ENCODE measurements at regions not wholly inside any gene's neighbourhood (a gene's known extent, or its start where the extent isn't known, plus 50 kb on each side); places are given as distances from the start of the nearest gene placed in this dataset.

DNA sequence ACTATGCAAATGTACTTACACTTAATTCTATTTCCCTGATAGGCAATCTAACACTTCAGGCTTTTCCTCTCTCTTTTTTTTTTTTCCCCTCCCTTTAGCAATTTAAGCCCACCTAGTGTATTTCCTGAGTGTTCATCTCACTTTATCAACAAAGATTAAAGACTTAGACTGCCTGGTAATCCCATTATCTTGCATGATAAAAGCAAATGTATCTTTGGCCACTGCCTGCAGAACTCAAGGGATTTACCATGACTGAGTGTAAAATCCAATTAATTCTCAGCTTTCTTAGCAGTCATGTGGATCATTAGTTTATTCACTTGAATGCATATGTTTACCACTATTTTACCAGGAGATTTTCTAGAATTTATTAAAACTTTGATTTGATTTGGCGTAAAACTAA lies 1102.2 kb upstream of the GYPC start:
- TF ChIP-seq, protein P1, sequence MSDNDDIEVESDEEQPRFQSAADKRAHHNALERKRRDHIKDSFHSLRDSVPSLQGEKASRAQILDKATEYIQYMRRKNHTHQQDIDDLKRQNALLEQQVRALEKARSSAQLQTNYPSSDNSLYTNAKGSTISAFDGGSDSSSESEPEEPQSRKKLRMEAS (IDR thresholded peaks at IDR 0.05) = no peak
- TF ChIP-seq, protein P2, sequence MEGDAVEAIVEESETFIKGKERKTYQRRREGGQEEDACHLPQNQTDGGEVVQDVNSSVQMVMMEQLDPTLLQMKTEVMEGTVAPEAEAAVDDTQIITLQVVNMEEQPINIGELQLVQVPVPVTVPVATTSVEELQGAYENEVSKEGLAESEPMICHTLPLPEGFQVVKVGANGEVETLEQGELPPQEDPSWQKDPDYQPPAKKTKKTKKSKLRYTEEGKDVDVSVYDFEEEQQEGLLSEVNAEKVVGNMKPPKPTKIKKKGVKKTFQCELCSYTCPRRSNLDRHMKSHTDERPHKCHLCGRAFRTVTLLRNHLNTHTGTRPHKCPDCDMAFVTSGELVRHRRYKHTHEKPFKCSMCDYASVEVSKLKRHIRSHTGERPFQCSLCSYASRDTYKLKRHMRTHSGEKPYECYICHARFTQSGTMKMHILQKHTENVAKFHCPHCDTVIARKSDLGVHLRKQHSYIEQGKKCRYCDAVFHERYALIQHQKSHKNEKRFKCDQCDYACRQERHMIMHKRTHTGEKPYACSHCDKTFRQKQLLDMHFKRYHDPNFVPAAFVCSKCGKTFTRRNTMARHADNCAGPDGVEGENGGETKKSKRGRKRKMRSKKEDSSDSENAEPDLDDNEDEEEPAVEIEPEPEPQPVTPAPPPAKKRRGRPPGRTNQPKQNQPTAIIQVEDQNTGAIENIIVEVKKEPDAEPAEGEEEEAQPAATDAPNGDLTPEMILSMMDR (IDR thresholded peaks at IDR 0.05; ENCODE audit: low read depth, low read length, missing input control) = no peak
- no peak for TF ChIP-seq TAF1 (conservative IDR thresholded peaks at IDR 0.05)
- TF ChIP-seq, protein P3, sequence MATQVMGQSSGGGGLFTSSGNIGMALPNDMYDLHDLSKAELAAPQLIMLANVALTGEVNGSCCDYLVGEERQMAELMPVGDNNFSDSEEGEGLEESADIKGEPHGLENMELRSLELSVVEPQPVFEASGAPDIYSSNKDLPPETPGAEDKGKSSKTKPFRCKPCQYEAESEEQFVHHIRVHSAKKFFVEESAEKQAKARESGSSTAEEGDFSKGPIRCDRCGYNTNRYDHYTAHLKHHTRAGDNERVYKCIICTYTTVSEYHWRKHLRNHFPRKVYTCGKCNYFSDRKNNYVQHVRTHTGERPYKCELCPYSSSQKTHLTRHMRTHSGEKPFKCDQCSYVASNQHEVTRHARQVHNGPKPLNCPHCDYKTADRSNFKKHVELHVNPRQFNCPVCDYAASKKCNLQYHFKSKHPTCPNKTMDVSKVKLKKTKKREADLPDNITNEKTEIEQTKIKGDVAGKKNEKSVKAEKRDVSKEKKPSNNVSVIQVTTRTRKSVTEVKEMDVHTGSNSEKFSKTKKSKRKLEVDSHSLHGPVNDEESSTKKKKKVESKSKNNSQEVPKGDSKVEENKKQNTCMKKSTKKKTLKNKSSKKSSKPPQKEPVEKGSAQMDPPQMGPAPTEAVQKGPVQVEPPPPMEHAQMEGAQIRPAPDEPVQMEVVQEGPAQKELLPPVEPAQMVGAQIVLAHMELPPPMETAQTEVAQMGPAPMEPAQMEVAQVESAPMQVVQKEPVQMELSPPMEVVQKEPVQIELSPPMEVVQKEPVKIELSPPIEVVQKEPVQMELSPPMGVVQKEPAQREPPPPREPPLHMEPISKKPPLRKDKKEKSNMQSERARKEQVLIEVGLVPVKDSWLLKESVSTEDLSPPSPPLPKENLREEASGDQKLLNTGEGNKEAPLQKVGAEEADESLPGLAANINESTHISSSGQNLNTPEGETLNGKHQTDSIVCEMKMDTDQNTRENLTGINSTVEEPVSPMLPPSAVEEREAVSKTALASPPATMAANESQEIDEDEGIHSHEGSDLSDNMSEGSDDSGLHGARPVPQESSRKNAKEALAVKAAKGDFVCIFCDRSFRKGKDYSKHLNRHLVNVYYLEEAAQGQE (IDR thresholded peaks at IDR 0.05) = no peak
- no peak for TF ChIP-seq RAD21 (IDR thresholded peaks at IDR 0.05)
- no peak for TF ChIP-seq EGR1 (IDR thresholded peaks at IDR 0.05; ENCODE audit: low read depth in 2 of 2)
- TF ChIP-seq JUND (IDR thresholded peaks at IDR 0.05) = no peak
